GM21576 (cell line): ENCODE measurements at regions not wholly inside any gene's neighbourhood (a gene's known extent, or its start where the extent isn't known, plus 50 kb on each side); places are given as distances from the start of the nearest gene placed in this dataset.

Experiments
- ATAC-seq: cut with Tn5 transposase; IDR thresholded peaks from one replicate; pipeline ENCODE4 v1.9.1; 2021; ENCODE audit warnings: mild to moderate bottlenecking, moderate library complexity; ENCODE audit not compliant: unreplicated experiment

DNA sequence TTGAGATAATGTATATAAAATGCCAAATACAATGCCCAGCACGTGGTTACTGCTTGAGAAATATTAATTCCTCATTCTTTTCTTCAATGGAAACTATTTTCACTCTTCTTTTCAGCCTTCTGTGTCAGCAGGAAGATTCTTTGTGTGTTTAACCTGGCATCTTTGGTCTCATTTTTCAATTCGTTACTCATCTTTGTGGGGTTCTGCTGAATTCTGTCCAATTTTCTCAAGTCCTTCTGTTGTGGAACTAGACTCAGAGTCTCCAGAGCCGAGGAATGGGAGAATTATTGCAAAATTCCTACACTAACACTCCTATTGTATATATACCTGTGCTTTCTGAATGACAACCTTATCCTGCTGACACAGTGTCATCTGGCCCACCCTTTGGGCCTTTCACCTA, 96.8 kb upstream of the RGMA start:
- no peak for ATAC-seq

DNA sequence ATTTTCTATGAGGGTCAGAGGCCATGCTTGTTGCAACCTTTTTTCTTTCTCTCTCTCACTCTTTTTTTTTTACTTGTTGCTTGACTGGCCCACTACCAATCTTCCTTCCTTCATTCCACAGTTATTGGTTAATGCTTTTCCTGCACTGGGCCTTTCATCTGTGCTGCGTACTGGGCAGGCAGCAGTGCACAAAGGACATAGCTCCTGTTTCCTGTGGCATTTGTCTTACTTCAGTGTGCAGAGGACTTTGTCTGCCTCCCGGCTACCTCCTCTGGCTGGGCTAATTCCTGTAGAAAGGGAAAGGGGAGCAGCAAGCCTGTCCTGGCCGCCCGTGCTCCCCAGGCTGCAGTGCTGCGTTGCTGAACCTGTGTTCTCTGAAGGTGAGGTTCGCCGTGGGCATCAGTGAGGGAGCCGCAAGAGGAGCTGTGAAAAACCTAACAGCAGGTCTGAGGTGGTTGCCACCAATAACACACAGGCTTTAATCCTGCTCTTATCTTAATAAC, 93.7 kb upstream of the RGMA start:
- ATAC-seq: no peak

DNA sequence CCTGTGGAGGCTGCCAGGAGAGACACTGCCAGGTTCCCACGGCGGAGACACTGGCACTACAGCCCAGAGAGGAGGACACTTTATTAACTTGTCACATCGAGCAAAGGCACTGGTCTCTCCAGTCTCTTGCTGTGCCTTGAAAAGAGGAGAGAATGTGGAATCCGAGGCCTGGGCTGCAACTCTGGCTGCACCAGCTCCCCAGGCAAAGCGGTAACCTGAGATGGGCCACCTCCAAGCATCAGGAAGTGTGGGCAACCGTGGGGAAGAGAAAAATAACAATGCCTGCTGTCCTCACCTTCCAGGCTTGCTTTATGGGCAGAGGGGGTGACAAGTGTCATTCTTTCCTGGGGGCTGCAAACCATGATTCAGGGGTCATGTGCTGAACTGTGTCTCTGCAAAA, 91.6 kb upstream of the RGMA start:
- no peak for ATAC-seq

DNA sequence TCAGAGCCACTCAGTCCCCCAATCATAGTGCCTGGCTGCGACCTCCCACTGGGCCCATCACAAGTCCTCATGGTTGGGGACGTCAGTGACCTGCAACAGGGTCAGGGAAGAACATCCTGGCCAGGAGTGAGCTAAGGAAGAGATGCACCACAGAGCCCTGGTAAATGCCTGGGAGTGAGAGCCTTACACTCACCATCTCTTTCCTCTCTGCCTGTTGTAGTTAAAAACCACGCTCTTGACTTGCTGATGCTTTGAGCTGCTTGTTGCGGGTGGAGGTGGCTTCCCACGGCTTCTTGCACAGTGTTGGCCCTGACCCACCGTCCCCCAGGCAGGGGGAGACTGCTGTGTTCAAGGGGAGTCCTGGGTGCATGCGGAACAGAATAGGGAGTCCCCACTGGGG, 91.1 kb upstream of the RGMA start:
- ATAC-seq: no peak

DNA sequence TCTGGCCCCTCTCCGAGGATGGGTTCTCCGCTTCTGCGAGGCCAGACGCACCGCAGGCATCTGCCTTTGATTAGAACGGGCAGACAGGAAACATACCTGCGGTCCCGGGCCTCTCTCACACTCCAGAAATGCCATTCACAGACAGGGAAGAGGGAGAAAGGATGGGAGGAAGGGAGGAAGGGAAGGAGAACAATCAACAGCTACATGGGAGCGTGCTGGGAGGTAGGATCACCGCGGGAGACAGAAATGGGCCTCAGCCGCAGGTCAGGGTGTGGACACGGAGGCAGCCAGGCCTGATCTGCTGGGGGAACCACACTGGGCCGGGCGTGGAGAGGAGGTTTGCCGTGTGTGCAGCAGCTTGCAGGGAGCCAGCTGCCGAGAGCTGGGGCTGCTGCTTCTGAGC, 90.7 kb upstream of the RGMA start:
- no peak for ATAC-seq

DNA sequence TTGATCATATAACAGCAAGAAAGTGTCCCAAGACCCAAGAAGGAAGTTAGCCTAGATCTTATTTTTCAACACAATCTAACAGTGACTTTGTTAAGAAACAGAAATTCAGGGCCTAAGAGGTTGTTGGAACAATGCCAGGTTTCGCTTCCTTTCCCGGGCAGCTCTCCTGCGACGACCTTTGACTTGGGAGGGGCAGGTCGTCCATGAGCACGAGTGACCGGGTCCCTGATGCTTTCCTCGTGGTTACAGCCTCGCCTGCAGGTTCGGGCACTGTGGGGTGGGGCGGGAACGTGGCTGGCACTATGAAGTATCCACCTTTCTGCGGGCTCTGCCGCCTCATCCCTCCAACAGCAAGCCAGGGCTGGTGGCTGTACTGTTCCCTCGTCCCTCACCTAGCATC, 90.1 kb upstream of the RGMA start:
- no peak for ATAC-seq

DNA sequence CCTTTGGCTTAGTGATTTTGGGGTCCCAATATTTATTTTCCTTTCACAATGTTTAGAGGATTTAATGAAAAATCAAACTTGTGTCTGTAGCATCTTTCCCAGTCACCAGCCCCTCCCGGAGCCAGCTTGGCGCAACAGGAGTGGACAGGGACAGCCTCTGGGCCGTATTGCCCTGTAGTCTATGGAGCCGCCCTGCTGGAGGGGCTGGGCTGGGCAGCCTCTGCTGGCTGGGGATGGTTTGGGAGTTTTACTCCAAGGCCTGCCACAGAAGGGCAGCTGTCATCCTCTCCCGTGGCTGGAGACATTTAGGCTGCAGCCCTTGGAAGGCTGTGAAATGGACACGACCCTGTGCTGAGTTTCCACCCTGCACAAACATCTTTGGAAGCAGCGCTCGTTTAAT, 89.4 kb upstream of the RGMA start:
- no peak for ATAC-seq

DNA sequence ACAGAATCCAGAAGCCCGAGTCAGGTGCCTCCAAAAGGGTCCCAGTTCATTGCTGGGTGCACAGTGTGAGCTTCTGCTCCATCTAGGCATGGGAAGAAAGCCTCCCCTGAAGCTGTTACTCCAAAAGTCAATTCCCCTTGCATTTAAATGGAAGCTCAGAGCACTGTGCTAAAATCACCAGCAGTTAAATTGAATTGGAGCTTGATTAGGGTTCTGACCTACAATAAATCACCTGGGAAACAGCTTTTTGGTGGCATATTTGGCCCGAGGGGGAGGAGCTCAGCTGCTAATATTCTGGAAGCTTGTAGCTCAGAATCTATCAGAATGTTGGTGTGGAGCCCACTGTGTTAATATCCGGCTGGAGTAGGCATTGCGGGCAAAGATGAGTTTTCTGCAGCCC, 87.1 kb upstream of the RGMA start:
- ATAC-seq: no peak

DNA sequence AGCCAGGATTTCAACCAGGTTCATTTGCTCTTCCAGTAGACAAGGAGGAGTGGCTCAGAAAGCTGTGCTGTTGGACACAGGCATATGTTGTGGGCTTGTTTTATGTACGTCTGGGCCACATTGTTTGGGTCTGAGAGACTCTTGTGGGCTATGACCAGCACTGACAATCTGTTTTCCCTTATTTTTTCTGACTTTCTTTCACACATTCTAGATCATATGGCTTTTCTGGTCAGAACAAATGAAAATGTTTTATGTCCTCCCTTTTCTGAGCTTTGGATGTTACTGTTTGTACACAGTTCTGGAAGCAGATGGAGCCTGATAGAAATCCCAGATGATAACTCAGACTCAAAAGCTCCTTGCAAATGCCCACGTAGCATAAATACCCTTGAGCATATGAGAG, 85.8 kb upstream of the RGMA start:
- ATAC-seq: no peak

DNA sequence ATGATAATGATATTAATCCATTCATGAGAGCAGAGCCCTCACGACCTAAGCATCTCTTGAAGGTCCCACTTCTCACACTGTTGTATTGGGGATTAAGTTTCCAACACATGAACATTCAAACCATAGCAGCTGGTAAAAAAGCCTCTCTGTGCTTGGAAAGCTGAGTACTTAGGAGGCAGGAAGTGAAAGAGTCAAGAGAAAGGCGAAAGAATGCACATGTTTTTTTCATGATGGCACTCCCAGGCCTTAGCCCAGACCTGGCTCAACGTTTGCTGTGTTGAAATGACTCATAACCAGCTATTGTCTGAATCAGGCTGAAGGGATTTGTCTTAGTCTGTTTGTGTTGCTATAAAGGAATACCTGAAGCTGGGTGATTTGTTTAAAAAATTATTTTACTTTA, 84.4 kb upstream of the RGMA start:
- ATAC-seq: no peak

DNA sequence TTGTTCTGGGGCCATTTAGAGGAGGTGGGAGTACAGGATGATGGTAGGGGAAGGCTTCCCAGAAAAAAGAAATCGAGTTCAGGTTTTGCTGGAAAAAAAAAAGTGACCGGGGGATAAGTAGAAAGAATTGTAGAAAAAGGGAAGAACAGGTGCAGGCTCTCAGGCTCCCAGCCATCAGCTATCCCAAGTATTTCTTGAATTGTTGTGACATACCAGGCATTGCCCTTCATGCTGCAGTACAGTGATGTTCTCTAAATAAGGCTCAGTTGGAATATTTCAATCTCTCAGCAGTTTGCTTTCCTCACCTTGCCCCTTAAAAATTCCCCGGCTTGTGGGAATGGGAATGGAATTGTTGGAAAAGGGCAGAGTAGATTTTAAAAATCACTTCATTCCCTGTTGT, 82.5 kb upstream of the RGMA start:
- no peak for ATAC-seq

DNA sequence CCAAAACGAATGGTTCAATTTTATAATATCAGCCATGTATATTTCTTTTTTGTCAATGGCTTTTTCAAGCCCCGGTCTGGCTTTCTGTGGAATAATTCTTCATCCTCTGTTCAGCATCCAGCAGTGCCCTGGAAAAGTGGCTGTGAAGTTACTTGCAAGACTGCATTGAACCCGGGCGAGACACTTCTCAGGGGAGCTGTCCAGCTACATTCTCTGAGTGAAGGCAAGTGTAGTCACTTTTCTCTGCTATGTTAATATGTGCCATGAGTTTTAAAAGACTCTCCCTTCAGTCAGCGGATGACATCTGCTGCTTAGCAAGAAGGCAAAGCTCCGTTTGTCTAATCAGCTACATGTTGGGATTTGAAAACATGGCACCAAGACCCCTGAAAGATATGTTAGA, 81.3 kb upstream of the RGMA start:
- ATAC-seq: no peak

DNA sequence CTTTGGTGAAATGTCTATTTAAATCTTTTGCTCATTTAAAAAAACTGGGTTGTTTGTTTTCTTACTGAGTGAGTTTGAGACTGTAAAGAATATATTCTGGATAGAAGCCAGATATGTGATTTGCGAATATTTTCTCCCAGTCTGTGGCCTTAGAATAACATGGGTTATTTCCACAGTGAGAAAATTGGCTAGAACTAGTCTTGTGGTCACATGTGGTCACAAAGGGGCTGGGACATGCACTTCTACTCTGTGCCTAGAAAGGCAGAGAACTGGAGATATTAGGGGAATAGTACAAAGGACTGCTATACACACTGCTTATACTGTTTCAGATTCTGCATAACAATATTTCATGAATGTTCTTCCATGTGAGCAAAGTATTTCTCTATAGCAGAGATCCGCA, 79.9 kb upstream of the RGMA start:
- no peak for ATAC-seq

DNA sequence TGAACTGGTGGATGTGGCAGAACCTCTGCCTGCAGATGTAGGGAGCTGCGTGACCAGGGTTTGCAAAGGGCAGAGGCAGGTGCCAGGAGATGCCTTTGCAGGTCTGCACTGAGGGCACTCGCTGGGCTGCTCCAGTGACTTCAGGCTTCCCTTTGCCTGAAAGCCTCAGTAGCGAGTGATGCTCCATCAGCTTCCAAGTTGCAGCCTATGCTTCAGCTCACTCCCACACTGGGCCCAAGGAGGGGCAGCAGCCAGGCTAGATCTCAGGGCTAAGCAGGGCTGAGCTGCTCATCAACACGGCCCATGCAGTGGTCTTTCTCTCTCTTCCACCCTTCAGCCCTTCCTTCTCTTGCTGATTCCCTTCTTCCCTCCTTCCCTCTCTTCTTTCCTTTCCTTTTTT, 78.3 kb upstream of the RGMA start:
- no peak for ATAC-seq

DNA sequence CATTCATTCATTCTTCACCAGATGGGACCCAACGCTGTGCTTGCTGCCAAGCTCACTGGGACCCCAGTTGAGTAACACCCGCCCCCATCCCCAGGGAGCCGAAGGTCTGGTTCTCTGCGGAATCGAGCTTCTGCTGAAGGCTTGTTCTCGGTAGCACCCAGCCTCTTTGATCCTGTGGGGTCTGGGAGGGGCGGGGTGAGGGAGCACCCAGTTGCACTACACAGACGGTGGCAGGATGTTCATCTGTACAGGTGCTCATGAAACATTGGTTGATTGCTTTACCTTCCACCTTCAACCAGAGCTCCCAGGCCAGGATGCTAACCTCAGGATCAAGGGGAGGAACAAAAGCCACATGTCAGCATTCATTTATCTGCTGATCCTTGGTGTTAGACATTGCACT, 77.7 kb upstream of the RGMA start:
- no peak for ATAC-seq

DNA sequence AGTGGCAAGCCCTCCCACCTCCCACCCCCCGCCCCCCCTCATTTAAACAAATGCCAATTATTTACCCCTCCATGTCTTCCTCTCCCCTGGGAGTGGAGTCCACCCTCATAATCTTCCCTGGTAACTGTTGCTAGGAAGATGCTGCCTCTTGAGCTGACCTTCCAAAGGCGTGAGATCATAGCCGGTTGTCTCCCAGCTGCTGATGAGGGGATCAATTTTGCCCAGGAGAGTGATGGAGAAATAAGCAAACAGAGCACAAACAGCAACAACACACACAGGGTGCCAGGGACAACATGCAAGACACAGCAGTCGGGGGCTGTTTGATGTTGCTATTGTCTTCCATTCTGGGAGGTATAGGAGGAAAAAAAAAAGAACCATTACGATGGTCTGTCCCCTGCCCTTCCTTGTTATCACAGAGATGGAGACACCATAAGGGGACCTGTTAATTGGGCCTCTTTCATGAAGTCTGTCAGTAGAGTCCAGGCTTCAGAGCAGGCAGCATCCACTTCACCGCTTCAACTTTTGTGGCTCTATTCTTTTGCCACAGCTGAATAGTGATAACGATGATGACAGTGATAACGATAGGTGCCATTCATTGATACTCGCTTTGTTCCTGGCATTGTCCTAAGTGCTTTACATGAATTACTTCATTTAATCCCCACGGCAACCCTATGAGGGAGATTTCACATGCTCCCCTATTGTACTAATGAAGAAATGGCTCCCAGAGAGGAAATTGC, 76.9 kb upstream of the RGMA start:
- no peak for ATAC-seq

DNA sequence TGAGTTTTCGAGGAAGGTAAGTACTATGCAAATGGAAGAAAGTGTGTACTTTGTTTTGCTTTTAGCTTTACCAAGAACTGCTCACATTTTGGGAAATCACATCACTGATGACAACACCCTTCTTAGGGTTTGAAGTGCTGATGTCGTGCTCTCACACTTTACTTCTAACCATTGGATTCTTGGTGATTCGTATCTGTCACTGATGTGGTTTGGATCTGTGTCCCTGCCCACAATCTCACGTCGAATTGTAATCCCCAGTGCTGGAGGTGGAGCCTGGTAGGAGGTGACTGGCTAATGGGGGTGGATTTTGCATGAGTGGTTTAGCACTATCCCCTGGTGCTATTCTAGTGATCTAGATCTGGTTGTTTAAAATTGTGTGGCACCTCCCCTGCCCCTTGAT, 75.4 kb upstream of the RGMA start:
- no peak for ATAC-seq

DNA sequence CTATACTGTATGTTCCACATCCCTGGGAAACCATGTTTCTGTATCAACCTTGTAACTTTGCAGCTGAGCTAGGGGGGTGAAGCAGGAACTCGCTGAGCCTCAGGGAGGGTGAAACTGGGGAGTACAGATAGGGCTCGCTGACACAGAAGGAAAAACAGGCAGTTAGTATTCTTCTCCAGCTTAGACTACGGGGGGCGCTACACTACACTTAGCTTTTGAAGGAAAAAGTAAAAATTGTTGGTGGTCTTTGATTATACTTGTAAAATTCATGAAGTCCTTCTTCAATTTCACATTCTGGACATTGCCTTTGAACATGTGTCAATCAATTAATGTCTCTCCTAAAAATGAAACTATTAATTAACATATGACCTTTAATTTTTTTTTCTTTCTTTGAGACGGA, 73.5 kb upstream of the RGMA start:
- no peak for ATAC-seq

DNA sequence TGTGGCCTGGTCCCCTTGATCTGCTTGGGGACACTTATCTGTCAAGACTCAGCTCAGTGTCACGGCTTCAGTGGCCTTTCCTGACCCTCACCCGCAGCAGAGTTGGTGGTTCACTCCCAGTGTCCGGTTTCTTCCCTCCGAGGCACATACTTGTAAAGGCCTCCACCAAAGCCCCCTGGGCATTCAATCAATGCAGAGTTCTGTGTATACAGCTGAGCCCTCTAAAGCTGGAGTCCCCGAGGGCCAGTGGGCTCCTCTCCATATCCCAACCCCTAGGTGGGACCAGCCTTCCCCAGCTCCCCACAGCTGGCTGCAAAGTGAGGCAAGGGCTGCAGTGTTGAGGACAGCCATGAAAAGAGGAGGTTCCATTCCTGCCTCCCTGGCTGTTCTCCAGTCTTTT, 70.9 kb upstream of the RGMA start:
- no peak for ATAC-seq

DNA sequence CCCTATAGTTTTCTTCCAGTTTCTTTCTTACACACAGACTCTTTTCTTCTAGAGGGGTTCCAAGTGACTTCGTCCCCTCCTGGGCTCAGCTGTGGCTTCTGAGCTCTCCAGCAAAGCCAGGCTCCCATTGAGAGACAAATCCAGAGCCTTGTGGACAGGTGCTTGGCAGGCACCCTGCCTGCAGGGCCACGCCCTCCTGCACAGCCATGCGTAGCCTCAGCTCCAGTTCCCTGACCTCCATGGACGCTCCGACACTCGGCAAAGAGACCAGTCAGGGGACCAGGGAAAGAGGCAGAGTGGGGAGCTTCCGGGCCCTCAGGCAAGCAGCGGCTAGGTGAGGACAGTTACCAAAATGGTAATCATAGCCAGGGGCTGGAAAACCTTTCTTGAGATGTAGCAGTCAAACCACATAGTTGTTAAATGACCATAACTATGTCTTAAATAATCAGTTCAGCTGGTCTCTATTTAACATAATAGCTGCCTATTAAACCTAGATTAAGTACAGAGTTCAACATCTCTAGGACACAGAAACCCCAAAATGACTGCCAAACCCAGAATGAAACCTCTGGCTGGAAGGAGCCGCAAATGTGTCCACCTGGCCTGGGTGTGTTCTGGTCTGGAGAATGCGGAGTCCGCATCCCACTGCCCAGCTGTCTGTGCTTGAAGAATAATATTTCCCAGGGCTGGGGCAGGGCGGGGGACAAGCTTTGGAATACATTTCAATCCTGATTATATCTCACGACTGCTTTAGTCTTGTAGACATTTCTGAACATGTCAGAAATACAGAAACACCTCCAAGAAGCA, 69.3 kb upstream of the RGMA start:
- ATAC-seq: no peak

DNA sequence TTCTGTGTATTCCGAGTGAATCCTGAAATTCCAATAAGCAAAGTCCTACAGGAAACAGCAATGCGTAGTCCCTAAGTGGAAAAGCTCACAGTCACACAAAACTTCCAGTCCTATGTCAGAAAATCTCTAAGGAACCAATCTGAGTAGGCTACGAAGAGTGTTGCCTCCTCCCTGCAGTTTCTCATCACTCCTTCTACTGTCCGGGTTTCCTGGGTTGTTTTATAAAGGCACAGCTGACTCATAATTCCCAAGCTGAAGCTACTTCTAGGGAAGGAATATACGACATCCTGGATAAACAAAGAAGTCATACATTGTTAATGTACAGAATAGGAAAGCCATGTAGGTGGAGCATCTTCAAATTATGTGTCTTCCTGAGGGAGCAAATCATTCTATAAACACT, 65.7 kb upstream of the RGMA start:
- ATAC-seq: no peak

DNA sequence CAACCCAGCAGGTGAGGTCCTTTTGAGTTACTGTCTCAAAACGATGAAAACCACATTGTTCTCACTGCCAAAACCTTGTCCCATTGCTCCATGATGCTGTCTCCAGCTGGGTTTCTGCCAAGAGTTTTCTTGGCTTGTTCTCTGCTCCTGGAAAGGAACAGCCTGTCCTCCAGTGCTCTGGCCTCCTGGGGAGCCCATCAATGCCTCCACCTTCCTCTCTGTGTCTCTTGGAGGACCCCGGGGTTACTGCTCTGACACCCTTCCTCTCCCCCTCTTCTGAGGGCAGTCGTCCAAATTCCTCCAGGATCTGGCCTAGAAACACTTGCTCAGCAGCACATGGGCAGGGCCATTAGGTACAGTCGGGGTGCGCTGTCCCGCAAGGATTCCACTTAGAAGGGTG, 63.9 kb upstream of the RGMA start:
- ATAC-seq: no peak

DNA sequence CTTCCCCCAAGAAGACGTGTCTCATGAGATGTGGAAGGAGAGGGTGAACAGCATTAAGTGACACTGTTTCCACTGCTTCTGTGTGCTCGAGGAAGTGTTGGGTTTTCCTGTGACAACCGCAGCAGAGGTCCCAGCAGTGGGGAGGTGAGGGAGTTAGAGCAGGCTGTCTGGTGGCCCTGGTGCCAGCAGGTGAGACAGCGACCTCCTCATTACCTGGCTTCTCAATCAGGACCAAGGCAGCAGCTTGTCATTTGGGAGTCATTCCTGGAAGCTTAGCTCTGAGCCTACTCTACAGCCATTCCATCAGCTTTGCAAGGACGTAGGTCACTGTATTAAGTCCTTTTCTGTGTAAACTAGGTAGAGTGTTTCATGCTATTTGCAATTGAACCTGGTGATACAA, 63.3 kb upstream of the RGMA start:
- ATAC-seq: no peak
